NCI-H446 (cell line): ENCODE measurements at regions not wholly inside any gene's neighbourhood (a gene's known extent, or its start where the extent isn't known, plus 50 kb on each side); places are given as distances from the start of the nearest gene placed in this dataset.

Experiments used
- DNase-seq, 2 experiments: peaks; one replicate each; lab custom pipeline; 2025; lab: John Stamatoyannopoulos, UW

DNA sequence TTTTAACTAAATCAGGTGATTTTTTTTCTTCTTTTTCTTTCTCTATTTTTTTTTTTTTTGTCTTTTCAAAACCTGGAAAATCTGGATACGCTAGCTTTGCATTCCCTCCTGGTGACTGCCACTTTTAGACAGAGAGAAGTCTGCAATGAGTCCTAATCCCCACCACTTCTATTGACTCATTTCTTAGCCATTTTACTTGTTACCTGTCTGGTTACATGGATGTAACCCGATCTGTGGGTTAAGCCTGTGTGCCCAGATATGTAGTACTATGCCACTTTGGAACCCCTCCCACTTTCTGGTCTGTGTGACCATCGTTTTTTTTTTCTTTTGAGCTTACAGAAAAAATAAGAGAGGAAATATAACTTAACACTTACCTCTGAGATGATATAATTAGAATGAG, 817.8 kb upstream of the PCDH9 start:
- DNase-seq = no peak

DNA sequence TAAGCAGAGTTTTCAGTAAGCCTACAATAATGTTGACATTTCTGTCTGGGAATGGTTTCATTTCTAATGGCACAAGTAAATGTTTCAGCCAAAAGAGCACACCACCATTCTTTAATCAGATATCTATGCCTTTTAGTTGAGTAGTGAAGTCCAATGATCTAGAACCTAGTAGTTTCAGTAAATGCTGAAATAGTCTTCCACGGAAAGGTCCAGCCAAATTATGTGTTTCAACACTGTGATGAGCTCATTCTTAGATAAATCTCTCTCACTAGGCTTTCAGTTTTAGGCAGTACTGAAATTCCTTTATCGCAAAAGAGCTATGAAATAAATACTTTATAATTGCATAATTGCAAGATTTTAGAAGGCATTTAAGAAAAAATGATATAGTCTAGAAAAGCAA, 816.8 kb upstream of the PCDH9 start:
- no peak for DNase-seq

DNA sequence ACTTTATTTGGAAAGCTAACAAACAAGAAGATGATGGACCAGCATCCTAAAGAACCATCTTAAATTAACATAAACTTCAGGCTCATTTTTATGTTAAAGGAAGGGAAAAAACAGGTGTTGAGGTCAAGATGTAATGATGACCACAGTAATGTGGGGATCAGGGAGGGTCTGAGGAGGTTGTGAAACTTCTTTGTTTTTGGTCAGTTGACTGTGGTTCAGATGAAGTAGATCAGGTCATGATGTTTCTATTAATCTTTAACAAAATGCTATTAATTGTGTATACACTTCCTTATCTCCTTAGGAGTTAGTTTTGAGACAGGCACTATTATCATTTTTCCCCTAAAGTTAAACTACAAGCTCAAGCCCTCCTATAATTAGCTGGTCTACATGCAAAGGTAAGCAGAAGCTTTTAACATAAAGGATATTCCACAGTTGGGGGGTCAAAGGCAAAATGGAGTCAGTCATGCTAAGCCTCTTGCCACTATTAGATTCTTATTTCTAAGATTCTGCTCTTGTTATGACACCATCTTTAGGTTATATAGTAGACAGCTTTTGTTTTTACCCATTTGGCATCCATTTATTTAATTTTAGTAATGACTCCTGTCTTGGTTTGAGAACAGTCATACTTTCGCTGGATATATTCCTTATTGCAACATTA, 800.1 kb upstream of the PCDH9 start:
- no peak for DNase-seq

DNA sequence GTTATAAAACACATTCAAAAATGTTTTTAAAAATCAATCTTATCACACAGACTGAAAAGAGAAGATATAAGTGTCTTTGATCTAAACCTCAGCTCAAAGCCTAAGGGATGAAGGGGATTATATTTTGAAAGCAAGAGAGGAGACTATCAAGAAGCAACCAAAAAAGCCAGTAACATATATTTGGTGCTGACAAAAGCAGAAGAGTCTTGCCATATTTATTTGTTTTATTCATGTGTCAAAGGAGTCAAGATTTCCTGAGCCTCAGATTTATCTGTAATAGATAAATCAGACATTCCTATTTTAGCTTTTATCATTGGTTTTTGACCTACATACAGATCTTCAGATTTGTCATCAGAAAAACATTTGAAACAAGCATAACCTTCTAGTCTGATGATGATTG, 798.6 kb upstream of the PCDH9 start:
- DNase-seq = no peak

DNA sequence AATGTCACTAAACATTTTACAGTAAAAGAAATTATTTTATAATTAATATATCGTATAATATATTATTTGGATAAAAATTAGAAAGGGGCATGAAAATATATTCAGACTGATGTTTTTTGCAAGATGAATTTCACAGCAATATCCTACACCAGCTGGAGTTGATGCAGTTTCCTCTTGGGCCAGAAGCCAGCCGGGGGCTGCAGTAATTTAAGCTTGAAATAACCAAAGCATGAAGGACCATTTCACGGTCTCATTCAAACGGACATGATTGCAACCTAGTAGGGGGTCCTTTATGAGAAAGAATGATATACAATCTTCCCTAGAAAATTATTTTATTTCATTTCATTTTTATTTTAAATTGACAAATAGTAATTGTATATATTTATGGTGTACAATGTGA, 797.2 kb upstream of the PCDH9 start:
- peak in 1 of 2 experiments; percentile 31 for DNase-seq

DNA sequence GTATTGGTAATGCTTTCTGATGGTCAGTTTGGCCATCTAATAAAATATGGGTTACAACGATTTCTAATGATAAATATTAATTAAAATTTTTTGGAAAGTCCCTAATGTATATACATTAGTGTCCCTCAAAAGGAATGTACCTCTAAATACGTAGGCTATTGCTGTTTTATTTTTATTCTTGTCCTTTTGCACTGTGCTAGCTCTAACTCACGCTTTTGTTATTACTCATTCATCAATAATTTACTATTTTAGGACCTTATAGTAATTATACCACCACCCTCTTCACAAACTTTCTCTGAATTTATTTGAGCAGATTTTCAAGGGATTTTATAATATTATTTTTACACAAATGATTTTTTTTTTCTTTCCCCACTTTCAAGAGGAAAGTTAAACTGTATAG, 795.9 kb upstream of the PCDH9 start:
- DNase-seq = no peak

DNA sequence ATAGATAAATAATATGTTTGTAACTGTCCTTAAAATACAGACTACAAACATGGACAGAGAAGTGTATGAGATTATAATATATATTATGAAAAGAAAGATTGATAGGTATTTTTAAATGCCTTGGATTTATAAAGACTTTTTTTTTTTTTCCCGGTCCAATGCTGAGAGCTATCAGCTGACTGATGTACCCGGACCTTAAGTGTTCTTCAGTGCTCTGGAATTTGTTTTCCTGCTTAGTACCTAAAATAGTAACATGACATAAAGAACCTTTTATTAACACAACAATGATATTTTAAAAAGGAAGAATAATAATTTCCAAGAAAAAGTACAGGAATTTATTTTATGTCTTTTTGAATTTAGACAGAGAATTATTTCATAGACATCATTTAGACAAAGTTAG, 795.5 kb upstream of the PCDH9 start:
- no peak for DNase-seq

DNA sequence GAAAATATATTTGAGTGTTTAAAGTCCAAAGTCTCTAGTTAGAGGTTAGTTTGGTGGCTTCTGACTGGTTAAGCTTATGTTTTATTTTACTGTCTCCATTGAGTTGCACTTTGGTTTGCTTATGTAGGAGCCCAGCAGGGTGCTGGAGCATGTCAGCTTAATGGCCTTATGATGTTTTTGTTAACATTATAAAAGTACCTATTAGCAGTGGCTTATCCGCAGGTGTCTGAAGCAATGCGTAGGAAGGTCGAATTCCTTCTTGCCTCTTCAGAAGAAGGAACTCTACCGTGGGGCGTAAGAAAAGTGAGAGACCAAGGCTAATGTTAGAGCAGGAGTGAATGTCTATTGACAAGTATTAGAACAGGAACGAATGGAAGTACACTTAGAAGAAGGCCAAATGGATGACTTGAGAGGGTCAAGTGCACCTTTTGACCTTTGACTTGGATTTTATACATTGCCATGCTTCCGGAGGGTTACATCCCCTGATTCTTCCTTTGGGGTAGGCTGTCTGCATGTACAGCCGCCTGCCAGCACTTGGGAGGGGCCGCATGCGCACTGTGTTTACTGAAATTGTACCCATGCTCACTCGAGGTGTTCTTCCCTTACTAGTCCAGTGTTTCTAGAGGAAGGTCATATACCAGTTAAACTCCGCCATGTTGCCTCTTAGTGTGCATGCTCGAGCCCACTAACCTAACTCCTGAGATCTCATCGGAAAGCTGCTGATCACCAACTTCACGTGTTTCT, 793.9 kb upstream of the PCDH9 start:
- DNase-seq = no peak

DNA sequence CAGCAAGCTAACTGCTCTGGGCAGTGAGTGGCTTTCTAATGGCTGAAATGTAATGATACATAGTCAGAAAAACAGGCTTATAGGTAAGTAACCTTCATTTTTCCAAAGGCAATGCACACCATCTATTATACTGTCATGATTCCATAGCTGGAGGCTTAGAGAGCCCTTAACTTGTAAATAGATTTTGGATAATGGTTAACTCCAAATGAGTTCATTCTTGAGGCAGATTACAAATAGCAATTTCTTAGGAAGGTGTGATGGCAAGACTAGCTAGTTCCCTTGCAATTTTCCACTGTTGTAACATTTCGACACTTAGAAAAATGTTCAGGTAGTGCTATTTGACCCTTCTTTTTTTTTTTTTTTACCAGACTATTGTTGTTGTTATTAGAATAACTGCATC, 789.8 kb upstream of the PCDH9 start:
- no peak for DNase-seq

DNA sequence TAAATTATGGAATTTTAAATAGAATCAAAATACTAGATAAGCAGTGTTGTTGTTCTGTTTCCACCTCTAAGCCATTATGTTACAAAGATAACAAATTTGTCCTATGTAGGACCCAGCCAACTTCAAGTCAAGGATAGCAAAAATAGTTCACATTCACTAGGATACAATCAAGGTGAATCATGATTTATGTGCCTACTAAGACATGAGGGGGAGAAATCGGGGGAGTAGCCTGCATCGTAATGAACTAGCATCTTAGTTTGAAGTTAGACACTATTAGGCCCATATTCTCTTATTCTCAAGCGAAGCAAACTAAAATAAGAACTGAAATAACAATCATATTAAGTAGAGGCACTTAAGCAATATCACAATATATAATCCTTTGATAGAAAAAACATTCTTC, 779.4 kb upstream of the PCDH9 start:
- DNase-seq = no peak

DNA sequence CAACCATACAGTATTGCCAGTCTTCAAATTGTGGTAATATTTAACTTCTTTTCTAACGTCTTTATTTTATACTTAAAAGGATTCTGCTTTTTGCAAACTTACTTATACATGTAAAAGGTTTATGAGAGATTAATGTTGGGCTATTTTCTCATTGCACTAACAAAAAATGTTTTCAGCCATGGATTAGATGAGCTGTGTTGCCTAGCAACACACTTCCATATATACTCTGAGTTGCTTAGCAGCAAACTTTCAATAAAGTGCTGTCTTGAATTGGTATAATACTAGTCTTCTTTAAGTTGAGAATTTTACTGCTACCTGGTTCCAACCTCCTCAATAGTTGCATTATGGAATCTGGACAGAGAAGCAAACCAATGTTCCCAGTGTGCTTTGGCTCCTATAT, 777.4 kb upstream of the PCDH9 start:
- DNase-seq = no peak

DNA sequence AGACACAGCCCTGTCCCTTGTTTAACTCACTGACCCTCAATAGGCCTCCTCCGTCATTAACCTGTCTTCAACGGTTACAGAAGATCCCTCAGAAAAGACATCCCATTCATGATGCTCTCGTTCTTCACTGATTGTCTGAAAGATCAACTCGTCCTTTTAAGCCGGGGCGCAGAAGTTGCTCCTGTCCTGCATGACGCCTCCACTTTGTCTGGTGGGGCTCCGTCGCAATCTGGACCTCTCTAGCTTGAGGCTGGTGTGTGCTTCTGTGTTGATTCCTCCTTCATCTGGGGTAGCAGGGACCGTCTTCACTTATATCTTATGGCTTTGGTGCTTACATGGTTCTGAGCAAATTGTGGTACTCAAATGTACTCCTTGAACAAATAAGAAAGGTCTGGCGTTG, 766.0 kb upstream of the PCDH9 start:
- no peak for DNase-seq

DNA sequence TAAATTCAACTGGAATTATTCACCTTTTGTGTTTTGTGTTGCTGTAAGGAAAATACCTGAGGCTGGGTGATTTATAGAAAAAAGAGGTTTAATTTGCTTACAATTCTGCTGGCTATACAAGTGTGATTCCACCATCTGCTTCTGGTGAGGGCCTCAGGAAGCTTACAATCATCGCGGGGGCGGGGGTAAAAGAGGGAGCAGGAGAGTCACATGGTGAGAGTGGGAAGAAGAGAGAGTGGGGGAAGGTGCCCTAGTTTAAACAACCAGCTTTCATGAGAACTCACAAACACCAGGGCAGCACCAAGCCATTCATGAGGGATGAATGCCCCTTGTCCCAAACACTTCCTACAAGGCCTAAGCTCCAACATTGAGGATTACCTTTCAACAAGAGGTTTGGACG, 760.7 kb upstream of the PCDH9 start:
- DNase-seq = no peak

DNA sequence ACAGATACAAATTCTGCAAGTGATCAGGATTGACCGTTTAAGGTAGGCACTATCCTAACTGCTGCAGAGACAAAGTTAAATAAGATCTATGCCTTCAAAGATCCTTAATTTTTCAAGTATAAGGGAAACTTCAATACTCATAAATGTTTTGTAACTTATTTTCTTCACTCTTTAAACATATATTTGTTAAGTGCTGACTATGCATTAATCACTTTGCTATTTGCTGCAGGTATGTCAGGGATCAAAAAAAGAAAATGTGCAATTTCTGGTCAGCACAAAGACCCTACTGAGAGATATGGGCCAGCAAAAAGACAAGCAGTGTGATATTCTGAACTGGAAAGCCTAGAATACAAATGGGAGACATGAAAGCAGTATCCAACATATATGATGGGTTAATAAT, 756.1 kb upstream of the PCDH9 start:
- no peak for DNase-seq

DNA sequence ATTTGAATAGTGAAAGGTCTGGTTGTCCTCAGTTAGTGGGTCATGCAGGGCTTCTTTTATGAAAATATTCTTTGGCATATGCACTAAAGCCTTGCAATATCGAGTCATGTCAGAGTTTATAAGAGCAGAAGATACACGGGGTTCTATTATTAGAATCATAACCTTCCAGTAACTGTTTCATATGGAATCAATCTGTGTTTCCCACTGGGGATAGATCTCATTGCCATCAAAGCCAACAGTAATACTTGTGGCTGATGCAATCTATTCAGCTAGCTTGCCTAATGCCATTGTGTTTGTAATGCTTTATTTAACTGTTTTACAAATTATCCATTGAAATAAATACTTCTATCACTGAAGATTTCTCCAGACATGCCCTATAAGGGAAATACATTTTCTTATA, 746.9 kb upstream of the PCDH9 start:
- DNase-seq = no peak

DNA sequence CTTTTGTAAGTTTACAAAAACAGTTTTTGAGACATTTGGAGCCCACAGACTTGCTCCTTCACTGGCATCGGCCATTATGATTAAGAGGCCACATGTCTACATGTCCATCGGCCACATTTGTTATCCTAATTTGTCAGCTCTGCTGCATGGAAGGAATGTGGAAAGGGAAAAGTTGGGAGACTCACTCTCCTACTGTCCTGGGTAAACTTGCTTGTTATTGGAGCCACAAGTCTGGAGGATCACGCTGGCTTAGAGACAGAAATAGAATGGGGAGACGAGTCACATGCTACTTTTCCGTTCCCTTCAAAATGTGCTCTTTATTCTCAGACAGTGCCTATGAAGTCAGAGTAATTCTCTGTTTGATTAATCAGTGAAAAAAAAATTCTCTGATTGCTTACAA, 741.2 kb upstream of the PCDH9 start:
- no peak for DNase-seq

DNA sequence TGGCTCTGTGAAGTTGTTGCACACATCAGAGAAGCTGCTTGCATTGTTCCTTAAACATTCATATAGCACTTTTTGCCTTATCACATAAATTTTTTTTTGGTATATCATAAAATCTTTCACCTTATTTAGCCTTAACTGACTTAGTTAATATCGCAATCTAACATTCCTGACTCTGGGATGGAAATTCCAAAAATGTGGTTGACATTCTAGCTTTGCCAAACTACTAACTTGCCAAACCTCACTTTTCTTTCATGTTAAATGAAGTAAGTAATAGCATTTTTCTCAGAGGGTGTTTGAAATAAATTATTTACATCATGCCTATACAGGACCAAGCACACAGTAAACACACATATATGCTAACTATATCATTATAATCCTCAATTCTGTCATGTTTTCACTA, 736.9 kb upstream of the PCDH9 start:
- DNase-seq = no peak

DNA sequence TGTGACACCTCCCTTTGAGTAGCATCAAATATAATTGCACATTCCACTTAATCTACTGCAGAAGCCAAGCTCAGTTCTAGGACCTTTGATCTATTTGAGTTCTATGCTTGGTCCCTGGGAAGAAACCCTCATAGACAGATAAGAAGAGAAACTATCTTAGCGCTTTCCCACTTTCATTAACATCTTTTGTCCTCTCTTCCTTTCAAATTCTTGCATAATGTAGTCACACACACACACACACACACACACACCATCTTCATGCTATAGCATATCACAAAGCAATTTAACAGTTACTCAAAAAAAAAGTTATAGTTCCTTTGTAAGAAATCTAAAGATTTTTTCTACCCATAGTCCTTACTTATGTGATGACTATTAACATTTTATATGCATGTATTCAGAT, 735.9 kb upstream of the PCDH9 start:
- DNase-seq = no peak

DNA sequence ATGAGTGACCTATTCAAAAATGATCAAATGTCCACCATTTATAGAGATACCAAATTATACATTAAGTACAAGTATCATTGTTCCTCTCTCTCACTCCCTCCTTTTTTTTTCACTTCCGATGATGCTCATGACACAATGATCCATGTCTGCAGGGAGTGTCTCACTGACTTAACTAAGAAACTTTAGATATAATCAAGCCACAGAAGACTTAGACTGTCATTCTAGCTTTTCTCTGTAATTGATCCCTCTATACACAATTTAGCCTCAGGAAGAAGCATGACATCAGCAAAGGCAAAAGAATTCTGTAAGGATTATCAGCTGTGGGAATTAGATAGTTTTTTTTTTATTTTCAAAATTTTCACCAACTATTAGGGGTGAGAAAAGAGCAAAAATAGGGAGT, 734.9 kb upstream of the PCDH9 start:
- DNase-seq = no peak

DNA sequence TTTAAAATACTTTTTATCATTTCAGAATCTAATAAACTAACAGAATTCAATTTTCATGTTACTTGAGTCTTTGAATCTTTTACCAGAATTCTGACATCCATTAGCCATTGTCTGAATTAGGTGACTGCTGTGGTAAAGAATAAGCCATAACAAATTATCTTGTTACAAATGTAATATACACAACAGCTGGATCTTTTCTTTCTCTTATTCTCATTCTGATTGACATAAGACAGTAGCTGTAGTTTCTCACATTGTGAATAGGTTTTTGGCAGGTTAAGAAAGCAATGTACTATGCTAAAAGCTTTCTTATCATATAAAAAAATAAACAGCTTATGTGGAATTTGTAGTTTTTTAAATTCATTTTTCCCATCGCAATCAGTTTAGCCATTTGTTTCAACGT, 734.0 kb upstream of the PCDH9 start:
- no peak for DNase-seq

DNA sequence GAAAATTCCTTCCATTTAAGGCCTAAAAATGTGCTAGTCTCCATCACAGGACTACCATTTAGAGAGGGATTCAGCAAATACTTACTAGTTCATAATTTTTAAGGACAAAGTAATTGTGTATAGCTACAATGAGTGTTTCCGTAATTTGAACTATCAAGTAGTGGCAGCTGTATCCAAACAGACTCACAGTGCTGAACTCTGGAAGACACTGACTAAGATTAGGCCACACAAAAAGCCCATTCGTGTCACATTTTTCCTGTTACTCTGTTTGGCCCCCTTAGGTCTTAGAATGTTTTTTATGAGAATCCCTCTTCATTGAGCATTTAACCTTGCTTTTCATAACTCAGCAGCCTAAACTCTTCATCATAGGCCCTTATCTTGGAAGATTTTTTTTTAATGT, 731.2 kb upstream of the PCDH9 start:
- DNase-seq = no peak

DNA sequence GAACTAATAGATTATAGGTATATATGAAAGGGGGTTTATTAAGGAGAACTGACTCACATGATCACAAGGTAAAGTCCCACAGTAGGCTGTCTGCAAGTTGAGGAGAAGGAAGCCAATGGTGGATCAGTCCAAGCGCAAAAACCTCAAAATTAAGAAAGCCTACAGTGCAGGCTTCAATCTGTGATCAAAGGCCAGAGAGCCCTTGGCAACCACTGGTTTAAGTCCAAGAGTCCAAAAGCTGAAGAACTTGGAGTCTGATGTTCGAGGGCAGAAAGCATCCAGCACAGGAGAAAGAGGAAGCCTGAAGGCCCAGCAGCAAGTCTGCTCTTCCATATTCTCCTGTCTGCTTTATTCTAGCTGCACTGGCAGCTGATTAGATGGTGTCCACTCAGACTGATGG, 721.3 kb upstream of the PCDH9 start:
- no peak for DNase-seq

DNA sequence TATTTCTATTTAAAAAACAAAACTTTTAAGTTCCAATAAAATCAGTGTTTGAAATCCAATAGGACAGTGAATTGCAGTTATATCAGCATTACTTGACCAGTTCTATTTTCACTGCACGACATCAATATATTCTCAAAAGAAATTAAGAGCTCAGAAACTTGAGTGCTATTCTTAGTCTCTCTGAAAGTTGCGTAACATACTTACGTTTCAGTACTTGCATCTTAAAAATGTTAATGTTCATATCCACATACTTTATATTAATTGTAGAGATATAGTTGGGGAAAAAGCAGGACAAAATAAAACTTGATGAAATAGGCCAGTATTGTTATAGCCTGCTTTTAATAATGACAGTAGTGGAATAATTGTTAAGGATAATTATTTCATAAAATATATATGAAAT, 720.5 kb upstream of the PCDH9 start:
- DNase-seq = no peak

DNA sequence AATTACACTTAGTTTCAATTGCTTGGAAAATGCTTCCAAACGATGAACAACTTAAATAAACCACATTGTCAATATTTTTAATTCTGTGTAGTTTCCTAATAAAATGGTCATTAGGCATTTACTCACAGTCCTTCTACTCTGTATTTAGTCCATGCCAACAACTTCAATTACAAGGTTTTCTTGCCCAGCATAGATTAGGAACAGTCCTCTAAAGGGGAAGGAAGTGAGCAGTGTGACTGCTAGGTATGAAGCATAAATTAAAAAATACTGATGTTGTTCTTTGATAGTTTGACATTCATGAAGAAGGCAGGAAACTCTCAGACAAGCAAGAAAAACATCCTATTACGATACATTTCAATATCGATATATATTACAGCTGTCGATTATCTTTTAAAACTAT, 716.0 kb upstream of the PCDH9 start:
- DNase-seq = no peak
